ENCODE measurements at regions not wholly inside any gene's neighbourhood (a gene's known extent, or its start where the extent isn't known, plus 50 kb on each side); places are given as distances from the start of the nearest gene placed in this dataset.
"Not testable (repeated sequence)": the region's sequence is repeated elsewhere in the genome, so short reads cannot be mapped to it uniquely, and the experiment has no call there.

- no peak for DNase-seq
Observed at GRCh38 chr17:70661342-70662222, 492.2 kb downstream of the KCNJ2 start.

- no peak for DNase-seq
Observed at GRCh38 chr17:70668276-70668937, 499.1 kb downstream of the KCNJ2 start.

- no peak for DNase-seq
Observed at GRCh38 chr17:70668938-70669778, 499.8 kb downstream of the KCNJ2 start.

GRCh38 chr17:70674061-70674460 lies 504.7 kb downstream of the KCNJ2 start:
- DNase-seq, result no peak

DNA sequence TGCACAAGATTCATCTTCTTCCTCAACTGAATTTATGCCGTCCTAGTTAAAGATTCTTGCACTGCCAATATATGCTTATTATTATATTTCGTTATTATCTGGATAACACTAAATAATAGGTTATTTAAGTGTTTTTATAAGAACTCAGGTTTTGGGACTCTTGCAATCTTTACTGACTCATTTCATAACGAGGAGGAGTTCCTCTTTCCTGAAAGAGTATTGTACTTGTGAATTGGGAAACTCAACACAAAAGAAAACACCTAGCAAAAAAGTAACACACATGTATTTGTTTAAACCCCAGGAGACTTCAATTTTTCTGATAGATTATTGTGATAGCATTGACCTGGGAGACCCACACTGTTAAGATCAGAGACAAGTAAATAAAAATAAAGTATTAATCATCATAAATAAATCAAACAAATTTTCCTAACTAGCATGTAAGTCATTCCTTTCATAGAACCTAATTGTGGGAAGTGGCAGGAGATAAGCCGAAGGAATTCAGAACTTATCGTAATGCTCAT lies 505.8 kb downstream of the KCNJ2 start:
- no peak for DNase-seq

DNA sequence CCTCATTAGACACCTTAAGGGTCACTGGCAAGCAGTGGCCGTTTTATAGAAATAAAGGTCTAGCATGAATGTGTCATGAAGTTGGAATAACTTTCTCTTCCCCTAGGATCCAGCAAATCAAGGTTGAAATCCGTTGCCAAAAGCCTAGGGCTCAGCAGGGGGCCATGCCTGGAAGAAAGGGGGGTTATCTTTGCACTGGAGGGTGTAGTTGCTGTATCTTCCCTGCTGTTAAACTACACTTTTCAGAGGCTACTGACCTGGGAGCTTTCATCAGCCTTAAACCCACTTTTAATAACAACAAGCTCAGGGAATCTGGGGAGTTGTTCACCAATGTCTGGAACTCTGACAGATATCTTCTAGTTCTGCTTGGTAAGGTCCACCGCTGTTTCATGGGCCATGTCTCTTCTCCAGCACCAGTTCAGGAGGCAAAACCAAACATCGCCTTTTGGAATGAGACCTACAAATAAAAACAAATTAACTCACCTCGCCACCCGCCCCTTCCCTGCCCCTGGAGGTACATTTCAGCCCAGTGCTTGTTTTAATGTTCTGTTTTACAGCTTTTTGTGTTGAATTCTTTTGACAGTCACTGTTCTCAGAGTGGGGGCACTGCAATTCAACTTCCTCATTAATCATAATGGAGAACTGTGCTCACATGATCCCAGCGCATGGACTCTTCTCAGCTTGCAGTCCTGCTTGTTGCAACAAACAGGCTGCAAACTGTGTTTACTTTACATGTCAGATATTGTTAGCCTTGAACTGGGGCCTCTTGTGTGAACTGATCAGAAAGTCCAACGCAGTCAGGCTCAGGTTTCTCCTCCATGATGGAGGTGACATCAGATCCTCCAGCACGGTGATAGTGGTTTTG lies 508.7 kb downstream of the KCNJ2 start:
- DNase-seq, result no peak

GRCh38 chr17:70678889-70679288 lies 509.6 kb downstream of the KCNJ2 start:
- DNase-seq, result no peak

DNA sequence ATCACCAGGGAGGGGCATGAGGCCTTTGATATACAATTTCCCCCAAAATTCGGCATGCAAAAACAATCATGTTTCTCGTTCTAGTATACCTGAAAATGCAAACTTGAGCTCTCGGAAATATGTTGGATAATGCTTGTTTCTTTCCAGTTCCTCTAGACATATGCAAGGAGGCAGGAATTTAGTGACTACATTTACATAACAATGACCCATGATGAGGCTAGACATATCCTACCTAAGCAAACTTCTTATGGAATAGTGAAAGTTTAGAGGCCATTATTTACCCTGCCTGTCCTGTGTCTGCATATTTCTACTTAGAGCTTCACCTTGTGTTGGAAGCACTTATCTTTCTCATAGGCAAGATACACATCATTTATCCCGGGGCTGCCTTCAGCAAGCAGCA lies 514.6 kb downstream of the KCNJ2 start:
- no peak for DNase-seq

GRCh38 chr17:70687421-70687820 lies 518.1 kb downstream of the KCNJ2 start:
- DNase-seq, result no peak

- no peak for DNase-seq
Observed at GRCh38 chr17:70691150-70691549, 521.8 kb downstream of the KCNJ2 start.

DNA sequence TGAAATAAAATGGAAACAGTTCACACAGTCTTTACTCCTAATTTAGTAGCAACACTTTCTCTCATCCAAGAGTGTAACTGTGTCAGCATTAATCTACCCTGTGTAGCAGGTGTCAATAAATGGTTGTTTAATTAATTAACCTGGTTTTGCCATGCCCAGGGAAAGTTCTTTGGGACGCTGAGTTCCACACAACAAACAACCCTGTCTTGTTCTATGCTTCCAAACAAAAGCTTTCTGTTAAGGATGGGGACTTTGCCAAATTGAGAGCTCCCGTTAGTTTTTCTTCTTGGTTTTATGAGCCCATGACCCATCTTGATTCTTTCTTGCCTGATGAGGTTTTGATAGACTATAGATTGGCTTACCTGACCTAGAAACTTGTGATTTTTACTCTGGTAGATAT lies 530.1 kb downstream of the KCNJ2 start:
- no peak for DNase-seq

GRCh38 chr17:70702683-70703255 lies 533.4 kb downstream of the KCNJ2 start:
- DNase-seq, result no peak

- DNase-seq, result no peak
Observed at GRCh38 chr17:70709596-70709995, 540.3 kb downstream of the KCNJ2 start.

GRCh38 chr17:70713694-70714093 lies 544.4 kb downstream of the KCNJ2 start:
- DNase-seq, result no peak

DNA sequence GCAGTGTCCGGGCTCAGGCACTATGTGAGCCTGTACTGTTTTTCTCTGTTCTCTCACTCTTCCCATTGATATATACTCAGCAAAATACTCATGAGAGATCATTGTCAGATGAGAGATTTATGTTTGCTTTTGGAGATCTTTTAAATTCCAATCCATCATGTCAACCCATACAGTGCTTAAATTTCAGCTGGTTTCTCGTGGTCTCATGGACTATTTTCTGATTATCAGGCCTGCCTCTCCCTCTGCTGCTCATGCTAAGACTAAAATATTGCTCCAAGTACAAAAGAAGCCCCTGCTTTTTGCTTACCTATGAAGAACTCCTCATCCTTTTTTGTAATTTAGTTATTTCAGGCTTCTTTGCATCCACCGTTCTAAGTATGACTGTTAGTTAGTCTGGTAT lies 547.2 kb downstream of the KCNJ2 start:
- DNase-seq, result no peak

DNA sequence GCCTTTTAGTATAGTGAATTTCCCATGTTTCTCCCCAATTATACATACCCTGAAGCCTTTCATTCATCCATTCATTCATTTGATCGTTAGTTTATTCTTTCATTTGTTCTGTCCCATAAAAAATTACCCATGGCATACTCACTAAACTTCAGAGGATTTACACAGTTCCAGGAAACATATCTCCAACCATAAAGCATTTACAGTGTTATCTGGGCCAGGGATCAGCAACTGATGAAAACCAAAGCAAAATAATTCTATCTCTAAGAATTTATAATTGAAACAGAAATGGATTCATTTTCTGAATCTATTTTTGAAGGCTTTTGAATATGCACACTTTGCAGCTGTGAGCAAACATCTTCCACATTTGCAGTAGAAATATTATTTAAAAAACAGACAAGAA lies 547.7 kb downstream of the KCNJ2 start:
- no peak for DNase-seq

DNA sequence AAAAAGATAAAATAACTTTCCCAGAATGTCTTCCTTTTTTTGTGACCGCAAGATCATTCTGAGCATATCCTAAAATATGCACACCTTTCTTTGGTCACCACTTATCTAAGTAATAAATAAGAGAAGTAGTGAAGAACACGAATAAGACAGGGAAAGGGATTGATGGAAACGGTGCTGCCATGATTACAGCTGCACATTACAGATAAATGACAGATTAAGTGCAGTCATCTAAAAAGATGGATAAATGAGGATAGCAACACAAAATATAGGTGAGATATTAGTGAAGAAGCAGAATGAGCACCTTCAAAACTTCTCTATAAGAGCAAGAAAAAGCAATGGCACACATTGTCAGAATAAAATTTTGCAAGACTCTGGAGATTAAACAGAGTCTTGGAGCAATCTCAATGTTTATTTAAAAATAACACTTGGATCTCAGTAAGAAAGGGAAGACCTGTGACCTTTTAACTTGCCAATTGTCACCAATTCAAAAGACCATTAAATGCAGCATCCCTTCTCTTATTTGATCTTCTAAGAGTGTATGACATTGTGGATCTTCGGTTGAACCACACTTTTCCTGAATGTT lies 567.1 kb downstream of the KCNJ2 start:
- DNase-seq, result no peak

- DNase-seq, result no peak
Observed at GRCh38 chr17:70739065-70739464, 569.7 kb downstream of the KCNJ2 start.

DNA sequence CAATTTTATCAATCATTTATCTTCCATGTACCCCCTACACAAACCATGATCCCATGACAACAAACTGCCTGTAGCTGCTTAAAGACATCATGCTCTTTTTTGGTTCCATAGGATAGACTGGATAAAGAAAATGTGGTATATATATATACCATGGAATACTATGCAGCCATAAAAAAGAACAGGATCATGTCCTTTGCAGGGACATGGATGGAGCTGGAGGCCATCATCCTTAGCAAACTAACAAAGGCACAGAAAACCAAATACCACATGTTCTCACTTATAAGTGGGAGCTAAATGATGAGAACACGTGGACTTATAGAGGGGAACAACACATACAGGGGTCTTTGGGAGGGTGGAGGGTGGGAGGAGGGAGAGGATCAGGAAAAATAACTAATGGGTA lies 577.2 kb downstream of the KCNJ2 start:
- not testable (repeated sequence) for DNase-seq

DNA sequence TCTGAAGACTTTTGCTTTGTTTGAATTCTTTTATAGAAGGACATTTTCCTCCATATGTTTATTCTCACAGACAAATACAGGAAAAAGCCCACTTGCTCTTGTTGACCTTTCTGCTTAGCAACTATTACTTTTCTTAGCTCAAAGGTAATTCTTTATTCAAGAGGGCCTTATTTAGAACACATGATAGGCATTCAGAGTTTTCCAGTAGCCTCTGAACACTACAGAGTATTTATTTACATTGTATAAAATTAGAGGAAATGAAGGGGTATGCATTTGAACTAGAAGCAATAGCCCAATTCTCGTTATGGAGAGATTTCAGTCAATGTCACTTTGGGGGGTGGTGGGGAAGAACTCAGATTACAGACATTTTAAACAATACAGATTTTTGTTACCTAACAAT lies 581.7 kb downstream of the KCNJ2 start:
- DNase-seq, result no peak

DNA sequence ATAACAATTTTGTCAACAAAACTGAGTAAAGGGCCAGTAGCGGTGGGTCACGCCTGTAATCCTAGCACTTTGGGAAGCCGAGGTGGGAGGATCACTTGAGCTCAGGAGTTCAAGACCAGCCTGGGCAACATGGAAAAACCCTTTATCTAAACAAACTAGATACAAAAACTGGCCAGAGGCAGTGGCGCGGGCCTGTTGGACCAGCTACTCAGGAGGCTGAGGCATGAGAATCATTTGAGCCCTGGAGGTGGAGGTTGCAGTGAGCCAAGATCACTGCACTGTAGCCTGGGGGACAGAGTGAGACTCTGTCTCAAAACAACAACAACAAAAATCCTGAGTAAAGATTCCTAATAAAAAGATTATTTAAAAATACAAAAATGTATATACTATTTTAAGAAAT lies 583.1 kb downstream of the KCNJ2 start:
- DNase-seq, result not testable (repeated sequence)
